Stimulated activated CD4-positive, alpha-beta T cell treated with anti-CD3 and anti-CD28 coated beads, TNF-alpha, amount 100 ng/mL, for 4 hours (primary cell): ENCODE measurements at regions not wholly inside any gene's neighbourhood (a gene's known extent, or its start where the extent isn't known, plus 50 kb on each side); places are given as distances from the start of the nearest gene placed in this dataset.

Experiments
- DNase-seq, 3 experiments: peaks; one replicate each; pipeline ENCODE4 v3.0.0-alpha.2; 2020; ENCODE audit warnings: low read depth in 3 of 3

- no peak for DNase-seq
These were observed 98.6 kb downstream of the BCL2L11 start for GRCh38 chr2:111219285-111219684.

- DNase-seq = no peak
These were observed 99.2 kb downstream of the BCL2L11 start for GRCh38 chr2:111219734-111220505.

- DNase-seq = no peak
These were observed 100.2 kb downstream of the BCL2L11 start for GRCh38 chr2:111220962-111221361.

- DNase-seq = no peak
These were observed 101.0 kb downstream of the BCL2L11 start for GRCh38 chr2:111221701-111222100.

GRCh38 chr2:111222204-111222866, 101.6 kb downstream of the BCL2L11 start:
- DNase-seq = no peak

- no peak for DNase-seq
These were observed 105.1 kb downstream of the BCL2L11 start for GRCh38 chr2:111225856-111226255.

- DNase-seq = no peak
These were observed 106.4 kb downstream of the BCL2L11 start for GRCh38 chr2:111226876-111227700.

- no peak for DNase-seq
These were observed 107.0 kb downstream of the BCL2L11 start for GRCh38 chr2:111227716-111228141.

GRCh38 chr2:111231532-111232252, 111.0 kb downstream of the BCL2L11 start:
- DNase-seq = no peak

GRCh38 chr2:111235192-111236015, 114.7 kb downstream of the BCL2L11 start:
- no peak for DNase-seq

- no peak for DNase-seq
These were observed 115.3 kb downstream of the BCL2L11 start for GRCh38 chr2:111236025-111236424.

- no peak for DNase-seq
These were observed 117.6 kb downstream of the BCL2L11 start for GRCh38 chr2:111238296-111238695.

GRCh38 chr2:111239107-111239506, 118.4 kb downstream of the BCL2L11 start:
- DNase-seq = no peak

GRCh38 chr2:111239581-111240249, 119.0 kb downstream of the BCL2L11 start:
- no peak for DNase-seq

GRCh38 chr2:111243295-111243694, 122.6 kb downstream of the BCL2L11 start:
- DNase-seq = no peak

GRCh38 chr2:111244864-111245263, 124.2 kb downstream of the BCL2L11 start:
- DNase-seq = no peak

GRCh38 chr2:111246620-111247061, 125.9 kb downstream of the BCL2L11 start:
- no peak for DNase-seq

- DNase-seq = no peak
These were observed 126.8 kb downstream of the BCL2L11 start for GRCh38 chr2:111247491-111247890.

- DNase-seq = no peak
These were observed 129.1 kb downstream of the BCL2L11 start for GRCh38 chr2:111249806-111250205.

- no peak for DNase-seq
These were observed 129.8 kb downstream of the BCL2L11 start for GRCh38 chr2:111250448-111251030.
